Posterior vena cava (tissue), 2 donors: ENCODE measurements at regions not wholly inside any gene's neighbourhood (a gene's known extent, or its start where the extent isn't known, plus 50 kb on each side); places are given as distances from the start of the nearest gene placed in this dataset.
"Not testable (repeated sequence)": the region's sequence is repeated elsewhere in the genome, so short reads cannot be mapped to it uniquely, and the experiment has no call there.

Source experiments
- DNase-seq: peaks from one replicate; pipeline ENCODE4 v3.0.0-alpha.2; 2020; ENCODE audit warnings: low spot score
- intact Hi-C, 2 donors: fragments of 100-400 bp; cut with DNase I; formaldehyde crosslinking; loops; one replicate each; pipeline versions ENCODE4 v1.14.1 to v1.14.2; 2022 to 2023
- donor health status: DM: yes; HTN: yes; CAD: no.
- donor health status: DM: yes; HTN: yes; CAD: no.

DNA sequence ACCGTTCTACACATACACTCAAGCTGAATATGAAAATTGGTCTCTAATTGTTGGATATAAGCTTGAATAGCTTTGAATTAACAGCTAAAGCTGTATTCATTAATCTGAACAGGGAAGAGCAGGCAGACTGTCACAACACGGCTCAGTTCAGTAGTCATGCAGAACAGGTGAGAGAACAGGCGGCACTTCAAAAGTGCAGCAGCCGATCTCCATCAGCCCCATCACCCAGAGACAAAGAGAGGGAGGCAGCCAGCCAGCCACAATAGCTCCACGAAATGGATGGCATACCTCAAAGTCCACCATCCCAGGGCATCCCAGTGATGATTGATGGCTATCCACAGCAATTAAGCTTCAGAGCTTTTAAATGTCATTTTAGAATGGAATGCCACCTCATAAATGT lies 419.2 kb downstream of the OLFM4 start:
- DNase-seq: no peak
- intact Hi-C loops: no loop called here

DNA sequence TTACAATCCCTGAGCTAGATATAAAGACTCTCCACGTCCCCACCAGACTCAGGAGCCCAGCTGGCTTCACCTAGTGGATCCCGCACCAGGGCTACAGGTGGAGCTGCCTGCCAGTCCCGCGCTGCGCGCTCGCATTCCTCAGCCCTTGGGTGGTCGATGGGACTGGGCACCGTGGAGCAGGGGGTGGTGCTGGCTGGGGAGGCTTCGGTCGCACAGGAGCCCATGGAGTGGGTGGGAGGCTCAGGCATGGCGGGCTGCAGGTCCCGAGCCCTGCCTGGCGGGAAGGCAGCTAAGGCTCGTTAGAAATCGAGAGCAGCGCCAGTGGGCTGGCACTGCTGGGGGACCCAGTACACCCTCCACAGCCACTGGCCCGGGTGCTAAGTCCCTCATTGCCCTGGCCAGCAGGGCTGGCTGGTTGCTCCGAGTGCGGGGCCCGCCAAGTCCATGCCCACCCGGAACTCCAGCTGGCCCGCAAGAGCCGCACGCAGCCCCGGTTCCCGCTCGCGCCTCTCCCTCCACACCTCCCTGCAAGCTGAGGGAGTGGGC lies 423.7 kb downstream of the OLFM4 start:
- DNase-seq, intact Hi-C loops: not testable (repeated sequence)

DNA sequence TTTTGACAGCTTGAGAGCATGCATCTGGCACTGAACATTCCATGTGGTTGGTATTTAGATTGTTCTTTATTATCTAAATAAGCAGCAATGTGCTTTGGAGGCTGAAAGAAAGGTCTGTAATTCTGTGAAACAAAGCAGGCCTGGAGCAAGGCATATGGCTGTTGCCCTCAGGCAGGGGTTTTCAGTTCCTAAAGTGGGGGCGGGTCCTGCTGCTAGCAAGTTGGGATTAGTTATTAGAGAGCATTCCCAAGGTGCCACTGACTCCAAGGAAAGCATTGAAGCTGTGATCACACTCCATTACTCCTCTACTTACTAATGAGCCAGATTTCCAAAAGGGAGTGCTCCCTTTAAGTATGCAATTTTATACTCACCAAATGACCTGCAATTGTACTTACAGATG lies 432.2 kb downstream of the OLFM4 start:
- intact Hi-C loops: no loop called here
- DNase-seq: no peak

DNA sequence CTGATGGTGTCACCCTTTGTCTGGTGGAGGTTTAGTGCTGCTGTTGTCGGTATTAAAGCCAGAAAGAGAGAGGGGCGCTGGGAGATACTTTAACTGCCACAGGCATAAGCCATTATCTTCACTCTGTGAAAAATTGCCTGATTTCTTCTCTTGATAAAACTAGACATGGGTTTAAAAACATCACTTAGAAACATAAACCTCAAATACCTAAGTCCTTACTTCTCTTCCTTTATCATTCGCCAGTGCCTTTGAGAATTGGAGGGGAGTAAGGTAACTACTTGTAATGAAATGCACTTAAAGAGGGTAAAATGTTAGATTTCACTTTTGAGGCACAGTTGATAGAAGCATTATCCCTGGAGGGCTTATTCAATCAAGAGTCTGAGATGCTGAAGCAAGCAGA lies 434.5 kb downstream of the OLFM4 start:
- DNase-seq: no peak
- intact Hi-C loops: no loop called here

DNA sequence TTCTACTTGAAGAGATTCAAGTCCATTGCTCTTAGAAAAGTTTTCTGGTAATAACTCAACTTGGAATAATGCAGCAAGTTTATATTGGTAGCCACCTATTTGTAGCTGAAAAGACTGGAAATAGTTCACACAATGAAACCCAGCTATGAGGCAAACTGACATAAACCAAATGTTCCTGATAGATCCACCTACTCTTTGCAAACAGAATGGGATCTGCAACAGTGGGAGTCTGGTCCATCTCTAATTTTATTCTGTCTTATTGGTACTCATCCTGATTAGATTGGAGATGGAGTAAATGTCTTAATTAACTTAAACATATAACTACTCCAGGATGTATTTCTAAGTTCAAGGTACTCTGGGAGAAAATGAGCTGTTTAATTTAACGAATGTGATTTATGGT lies 438.0 kb downstream of the OLFM4 start:
- DNase-seq: no peak
- intact Hi-C loops: no loop called here

DNA sequence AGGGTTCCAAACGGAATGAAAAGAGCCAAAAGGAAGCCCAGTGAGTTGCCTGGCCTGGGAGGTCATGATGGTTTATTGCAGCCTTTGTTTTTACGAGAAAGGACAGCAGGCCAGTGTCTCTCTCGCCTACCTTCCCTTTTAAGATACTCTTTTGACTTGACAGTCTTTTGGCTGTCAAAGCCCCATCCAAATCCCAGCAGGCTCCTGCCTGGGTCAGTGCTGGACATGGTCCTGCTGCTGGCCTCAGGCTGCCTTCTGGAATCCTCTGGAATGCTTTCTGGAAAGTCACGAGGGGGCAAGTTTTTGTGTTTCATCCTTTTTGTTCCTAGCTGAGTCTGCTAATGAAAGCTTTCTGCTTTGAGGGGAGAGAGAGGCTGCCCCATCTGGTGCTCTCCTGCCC lies 444.8 kb downstream of the OLFM4 start:
- intact Hi-C loops: no loop called here
- no peak for DNase-seq

DNA sequence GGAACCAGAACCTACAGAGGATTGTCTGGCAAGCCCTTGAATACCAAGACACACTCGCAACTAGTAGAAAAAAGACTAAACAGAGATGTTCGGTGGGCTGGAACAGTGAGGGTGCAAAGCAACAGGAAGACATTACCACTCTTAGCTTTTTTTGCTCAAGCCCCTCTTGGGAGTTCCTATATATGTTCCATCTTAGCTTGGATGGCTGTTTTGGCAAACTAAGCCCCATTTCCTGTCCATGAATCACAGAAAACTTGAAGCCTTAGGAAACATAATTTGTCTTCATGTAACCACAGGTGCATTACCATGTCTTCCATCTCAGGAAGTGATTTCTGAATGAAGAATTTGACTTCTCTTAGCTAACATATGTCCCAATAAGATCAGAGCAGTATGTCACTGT lies 446.3 kb downstream of the OLFM4 start:
- DNase-seq: no peak
- intact Hi-C loops: no loop called here

DNA sequence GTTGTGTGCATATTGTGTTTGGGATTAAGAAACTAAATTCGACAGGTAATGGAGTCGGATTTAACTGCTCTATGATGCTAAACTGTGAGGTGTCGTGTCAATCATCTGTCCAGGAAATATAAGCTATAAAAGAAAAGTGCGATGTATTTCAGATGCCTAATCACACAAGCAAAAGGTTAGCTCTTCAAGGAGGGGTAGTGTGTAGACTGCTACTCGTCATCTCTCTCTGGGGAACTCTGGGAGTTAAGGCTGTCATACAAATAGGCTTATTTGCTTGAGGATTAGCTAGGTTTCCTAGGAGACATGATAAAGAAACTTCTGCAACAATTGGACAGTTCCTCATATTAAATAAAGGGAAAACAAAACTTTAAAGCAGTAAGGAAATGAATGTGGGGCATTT lies 462.1 kb downstream of the OLFM4 start:
- intact Hi-C loops: no loop called here
- DNase-seq: no peak

DNA sequence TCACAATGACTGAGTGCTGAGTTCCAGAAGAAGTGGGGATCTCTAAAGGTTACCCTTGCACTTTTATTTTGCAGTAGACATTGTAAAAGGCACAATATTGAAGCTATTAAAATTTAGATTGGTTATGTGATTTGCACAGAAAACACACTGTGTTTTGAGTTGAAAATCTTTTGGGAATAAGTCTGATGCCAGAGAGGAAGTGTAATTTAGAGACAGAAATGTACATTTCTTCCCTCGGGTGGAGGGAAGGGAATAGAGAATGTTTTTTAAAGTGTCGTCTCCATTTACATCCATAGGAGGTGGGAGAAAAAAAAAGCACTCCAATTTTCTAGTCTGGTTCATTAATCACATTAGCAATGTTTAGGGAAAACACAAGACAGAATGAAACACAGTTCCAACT lies 465.8 kb downstream of the OLFM4 start:
- intact Hi-C loops: no loop called here
- no peak for DNase-seq

DNA sequence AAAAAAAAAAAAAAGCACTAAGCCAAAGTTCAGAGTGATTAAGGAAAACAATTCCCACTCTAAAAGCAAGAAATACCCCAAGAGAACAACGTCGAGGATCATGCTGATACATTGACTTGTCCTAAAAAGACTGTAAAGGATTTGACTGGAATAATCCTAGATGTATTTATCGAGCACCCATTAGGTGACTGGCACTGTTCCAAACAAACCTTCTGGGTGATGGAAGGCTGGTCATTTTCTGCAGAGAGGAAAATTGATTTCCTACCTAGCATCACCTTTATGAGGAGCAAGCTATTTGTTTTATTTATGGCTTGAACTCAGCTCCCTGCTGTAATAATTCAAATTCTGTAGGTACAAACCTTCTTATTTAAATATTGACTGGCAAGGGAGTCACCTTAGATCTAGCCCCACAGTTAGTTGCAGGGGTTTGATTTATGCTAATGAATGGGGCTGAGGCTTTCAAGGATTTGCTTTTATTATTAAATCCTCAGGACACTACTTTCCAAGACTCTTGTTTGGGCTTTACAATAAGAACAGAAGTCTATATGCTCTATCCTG lies 471.0 kb downstream of the OLFM4 start:
- intact Hi-C loops: no loop called here
- DNase-seq: no peak

DNA sequence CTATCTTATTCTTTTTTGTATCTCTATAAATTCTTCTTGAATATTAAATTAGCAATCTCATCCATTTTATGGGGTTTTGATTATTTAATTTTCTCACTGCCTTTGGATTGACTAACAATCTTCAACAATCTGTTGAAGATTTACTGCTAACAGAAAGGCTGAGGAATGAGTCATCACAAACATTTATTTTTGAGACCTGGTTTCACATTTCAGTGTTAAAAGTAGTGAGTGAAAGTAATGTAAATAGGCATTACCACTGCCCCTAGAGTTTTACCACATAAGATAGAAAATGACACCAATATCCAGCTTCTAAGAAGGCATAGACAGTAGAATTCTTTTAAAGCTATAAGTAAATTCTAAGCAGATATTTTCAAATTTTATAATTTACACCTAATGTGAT lies 472.8 kb downstream of the OLFM4 start:
- DNase-seq: no peak
- intact Hi-C loops: no loop called here

DNA sequence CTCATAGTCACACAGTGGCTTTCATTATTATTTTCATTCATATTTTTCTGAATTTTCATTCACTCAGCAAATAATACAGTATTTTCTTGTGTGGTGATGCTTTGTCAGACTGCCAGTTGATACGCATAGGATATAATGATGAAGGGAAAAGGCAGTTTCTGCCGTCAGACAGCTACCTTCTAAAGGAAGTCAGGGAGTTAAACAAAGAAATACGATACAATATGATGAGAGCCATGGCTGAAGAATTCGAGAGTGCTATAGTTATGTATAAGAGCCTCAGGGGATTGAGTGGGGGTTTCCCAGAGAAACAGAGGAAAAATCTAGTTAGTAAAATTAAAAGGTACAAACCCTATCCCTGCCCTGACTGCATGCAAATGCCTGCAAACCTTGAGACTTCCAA lies 479.1 kb downstream of the OLFM4 start:
- no peak for DNase-seq
- intact Hi-C loops: no loop called here

DNA sequence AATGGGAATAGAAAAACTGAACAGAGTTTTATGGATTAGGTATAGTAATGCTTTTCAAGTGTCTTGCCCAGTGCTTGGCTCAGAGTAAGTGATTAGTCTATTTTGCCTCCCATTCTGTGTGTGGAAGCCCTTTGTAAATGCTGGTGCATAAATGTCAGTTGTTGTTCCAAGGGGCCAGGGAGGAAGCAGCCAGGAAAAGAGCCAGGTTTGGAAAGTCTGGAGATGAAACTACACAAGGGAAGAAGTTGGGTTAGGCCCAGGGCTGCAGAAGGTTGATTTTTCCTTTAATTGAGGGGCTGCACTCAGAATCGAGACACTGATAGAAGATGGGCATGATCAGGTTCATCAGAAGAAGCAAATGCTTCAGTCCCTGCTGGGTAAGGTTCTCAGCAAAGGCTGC lies 484.0 kb downstream of the OLFM4 start:
- DNase-seq: no peak
- intact Hi-C loops: loop anchor here in 1 of 2 donors (1.0 kb wide), 1 partner anchor 9 kb away; no protein-coding TSS in a partner anchor

DNA sequence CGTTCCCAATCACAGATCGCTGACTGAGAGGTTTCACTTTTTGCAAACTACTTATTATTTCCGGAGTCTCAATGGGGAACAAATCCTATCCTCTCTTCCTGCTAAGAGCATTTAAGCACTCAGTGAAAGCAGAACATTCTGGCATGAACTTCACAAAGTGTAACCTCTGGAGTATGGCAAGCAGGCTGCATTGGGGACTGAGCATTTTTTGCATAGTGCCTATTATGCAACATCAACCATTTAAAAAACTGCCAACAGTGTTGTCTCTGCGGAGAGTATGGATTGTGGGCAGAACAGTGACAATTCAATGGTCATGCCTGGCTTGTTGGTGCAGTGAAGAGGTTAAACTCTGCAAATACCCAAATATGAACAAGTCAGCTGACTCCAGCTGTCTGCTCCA lies 484.6 kb downstream of the OLFM4 start:
- DNase-seq: no peak
- intact Hi-C loops: loop anchor here in 1 of 2 donors (1.0 kb wide), 1 partner anchor 10 kb away; no protein-coding TSS in a partner anchor

DNA sequence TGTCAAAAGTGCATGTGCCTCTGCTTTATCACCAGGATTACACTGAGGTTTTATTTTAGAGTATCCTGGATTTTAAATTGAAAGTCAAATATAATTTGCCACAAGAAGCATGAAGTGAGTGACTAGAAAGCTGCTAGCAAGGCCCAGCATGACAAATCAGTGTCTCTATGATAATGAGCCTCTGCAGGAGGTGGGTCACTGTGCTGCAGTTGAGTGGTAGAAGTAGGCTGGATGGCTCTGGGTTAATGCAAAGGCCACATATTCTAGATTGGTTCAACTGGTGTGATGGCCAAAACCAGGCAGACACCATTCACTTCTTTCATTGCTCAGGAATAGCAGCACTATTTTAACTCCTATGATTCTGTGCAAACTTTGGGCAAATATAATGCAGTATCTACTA lies 491.5 kb downstream of the OLFM4 start:
- DNase-seq: no peak
- intact Hi-C loops: no loop called here

DNA sequence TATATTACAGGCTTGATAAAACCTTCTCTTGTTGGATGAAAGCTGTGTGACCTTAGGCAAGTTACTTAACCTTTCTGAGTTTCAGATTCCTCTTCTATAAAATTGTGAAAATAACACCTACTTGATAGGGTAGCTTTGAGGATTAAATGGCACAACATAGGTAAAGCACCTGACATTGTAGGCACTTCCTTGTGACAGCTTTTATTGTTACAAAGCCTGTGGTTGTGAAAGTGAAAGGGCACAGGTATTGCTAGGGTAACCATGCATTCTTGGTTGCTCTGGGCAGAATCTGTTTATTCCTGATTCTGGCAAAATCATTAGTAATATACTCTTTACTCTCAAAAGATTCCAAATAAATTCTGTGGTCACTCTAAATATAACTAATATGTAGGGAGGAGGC lies 493.4 kb downstream of the OLFM4 start:
- no peak for DNase-seq
- intact Hi-C loops: no loop called here

DNA sequence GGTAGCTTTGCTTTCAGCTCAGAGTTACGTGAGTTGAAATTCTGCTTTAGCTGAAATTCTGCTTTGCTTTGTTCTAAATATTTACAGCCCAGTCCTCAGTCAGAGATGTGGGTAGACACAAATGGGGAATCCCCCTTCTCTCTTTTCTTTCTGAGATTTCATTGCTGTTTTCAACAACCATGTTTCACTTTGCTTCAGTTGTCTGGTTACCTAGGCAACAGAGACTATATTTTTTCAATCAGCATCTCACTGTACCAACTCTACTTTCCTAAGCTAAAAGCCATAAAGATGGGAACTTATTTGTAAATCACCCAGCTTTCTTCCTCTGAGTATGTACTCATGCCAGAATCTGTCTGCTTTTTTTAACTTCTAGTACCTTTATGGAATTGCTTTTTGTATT lies 509.0 kb downstream of the OLFM4 start:
- intact Hi-C loops: no loop called here
- no peak for DNase-seq

DNA sequence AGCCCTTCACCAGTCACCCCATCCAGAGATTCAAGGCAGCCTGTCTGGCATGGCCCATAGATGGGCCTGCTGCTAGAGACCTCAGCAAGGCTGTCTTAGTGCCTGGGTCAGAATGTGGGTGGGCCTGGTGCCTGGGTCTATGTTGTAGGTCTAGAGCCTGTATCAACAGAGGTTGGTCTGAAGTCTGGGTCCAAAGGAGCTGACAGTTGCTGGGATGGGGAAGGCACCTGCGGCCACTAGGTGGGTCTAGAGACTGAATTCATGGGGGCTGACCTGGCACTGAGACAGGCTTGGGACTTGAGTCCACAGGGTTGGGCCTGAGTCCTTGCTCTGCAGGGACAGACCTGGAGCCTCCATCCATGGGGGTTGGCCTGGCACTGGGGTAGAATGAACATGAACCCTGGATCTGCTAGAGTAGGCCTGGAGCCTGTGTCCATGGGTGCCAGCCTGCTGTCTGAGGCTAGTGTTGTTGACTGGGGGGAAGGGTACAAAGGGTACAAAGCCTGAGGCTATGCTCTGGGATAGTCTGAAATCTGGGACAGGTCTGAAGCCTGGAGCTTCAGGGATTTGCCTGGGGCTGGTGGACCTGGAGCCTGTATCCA lies 516.8 kb downstream of the OLFM4 start:
- DNase-seq: no peak
- intact Hi-C loops: no loop called here

DNA sequence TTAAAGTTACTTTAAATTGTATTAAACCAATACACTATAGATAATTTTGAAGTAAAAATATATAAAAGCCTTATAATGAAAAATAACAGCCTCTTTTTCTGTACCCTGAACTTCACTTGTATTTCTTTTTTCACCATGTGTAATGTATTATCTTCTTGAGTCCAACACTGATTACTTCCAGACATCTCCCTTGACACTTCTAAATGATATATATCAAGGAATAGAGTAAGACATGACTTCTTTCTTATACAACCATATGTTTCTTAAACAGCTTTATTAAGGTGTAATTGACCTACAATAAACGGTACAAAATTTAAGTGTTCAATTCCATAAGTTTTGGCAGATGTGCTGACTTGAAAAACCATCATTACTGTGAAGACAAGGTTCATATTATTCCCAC lies 531.9 kb downstream of the OLFM4 start:
- no peak for DNase-seq
- intact Hi-C loops: no loop called here

DNA sequence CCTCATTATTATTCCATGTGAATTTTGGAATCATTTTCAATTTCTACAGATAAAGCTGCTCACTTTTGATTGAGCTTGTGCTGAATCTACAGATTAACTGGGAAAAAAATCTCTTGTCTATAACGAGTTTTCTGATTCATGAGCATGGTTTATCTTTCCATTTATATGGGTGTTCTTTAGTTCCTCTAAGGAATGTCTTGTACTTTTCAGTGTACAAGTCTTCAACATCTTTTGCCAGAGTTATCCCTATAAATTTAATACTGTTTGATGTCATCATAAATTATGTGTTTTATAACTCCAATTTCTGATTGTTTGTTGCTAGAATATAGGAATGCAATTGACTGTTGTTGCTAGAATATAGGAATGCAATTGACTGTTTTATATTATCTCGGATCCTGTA lies 533.8 kb downstream of the OLFM4 start:
- DNase-seq: no peak
- intact Hi-C loops: no loop called here

DNA sequence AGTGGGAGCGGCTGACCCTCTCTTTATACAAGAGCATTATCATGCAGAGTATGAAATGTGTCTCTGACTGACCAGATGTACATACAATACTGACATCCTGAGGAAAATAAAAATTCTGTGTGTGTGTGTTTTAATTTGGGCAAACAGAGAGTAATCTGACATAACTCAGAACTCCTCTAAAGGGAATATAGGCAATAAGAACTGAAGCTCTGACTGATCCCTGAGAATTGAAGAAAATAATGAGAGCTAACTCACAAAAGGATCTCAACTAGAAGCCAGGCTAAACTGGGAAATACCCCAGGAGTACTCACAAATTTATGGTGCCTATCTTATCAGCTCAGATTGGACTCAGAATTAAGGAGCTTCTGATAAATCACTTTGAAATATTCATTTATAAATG lies 539.9 kb downstream of the OLFM4 start:
- intact Hi-C loops: no loop called here
- DNase-seq: no peak

DNA sequence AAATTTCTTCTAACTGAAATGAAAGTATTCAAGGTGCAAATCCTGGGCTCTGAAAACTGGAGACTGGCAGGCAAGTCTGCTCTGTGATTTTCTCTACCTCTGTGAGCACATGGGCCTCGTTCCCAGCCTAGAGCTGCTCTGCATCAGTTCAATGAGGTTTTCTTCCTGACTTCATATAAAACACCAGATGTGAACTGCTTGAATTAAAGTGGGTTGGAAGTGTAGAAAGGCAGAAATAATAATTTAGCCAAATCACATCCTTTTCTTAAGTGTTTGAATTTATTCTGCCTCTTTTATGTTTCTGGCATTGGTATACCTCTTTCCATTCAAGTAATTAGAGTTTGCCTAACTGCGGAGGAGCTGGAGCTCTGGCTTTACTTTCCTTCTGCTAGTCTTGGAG lies 540.8 kb downstream of the OLFM4 start:
- intact Hi-C loops: no loop called here

More for the DNA sequence above, 540.8 kb downstream of the OLFM4 start:
- no peak for DNase-seq
